ENCODE measurements at regions not wholly inside any gene's neighbourhood (a gene's known extent, or its start where the extent isn't known, plus 50 kb on each side); places are given as distances from the start of the nearest gene placed in this dataset.
"Not testable (repeated sequence)": the region's sequence is repeated elsewhere in the genome, so short reads cannot be mapped to it uniquely, and the experiment has no call there.

DNA sequence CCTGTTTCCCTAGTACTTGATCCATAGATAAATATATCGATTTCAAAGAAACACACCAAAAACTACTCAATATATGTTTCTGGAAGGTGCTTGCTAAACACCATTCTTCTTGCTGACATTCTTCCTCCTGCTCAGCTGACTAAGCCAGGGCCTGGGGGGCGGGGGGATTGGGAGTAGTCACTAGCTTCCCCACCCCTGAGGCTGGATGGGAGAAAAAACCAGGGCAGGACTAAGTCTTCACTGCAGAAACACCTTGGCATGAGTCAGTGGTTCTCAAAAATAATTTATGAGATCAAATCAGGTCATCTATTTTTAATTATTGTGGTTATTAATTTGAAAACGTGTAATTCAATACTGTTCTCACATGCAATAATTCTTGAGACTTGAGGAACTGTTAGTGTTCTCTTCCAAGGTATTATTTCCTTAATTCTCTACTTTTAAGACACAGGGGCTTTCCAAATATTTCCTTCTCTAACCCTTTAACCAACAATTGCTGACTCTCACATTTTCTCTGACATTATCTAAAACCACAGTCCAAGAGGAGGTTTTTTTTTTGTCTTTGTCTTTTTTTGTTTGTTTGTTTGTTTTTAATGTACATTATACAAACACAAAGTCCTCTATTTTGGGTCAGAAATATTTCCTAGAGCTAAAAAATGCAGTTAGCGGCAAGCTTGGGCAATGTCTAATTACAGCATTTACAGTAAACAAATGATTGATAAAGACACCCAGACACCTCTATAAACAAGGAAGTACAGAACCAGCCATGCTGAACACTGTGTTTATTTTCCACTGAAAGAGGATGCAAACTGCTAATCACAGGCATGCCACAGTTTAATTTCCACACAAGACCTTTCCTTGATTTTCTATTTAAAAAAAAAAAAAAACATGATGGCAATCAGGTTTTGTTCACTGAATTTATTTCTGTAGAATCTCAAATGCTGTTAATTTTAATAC lies 120.3 kb upstream of the USP9X start:
- Histone ChIP-seq H3K27me3 (ENCODE audit: control insufficient read depth, insufficient read depth, low read length) (no peaks in the 10 kb centered on the region), H3K36me3 (replicated peaks; ENCODE audit: control insufficient read depth, insufficient read depth, low read length) (no peaks in the 10 kb centered on the region), H3K4me3 (ENCODE audit: insufficient read depth, low read depth, low read length) (no peak overlapping the region)
- DNase-seq: no peak

GRCh38 chrX:40966213-40966820 lies 118.9 kb upstream of the USP9X start:
- Histone ChIP-seq H3K36me3 (replicated peaks; ENCODE audit: control insufficient read depth, insufficient read depth, low read length) (no peaks in the 10 kb centered on the region), H3K27me3 (ENCODE audit: control insufficient read depth, insufficient read depth, low read length) (no peaks in the 10 kb centered on the region)

GRCh38 chrX:40968180-40968579 lies 117.1 kb upstream of the USP9X start:
- Histone ChIP-seq H3K4me3 (ENCODE audit: insufficient read depth, low read depth, low read length) (no peak overlapping the region), H3K36me3 (replicated peaks; ENCODE audit: control insufficient read depth, insufficient read depth, low read length) (no peaks in the 10 kb centered on the region), H3K27me3 (ENCODE audit: control insufficient read depth, insufficient read depth, low read length) (no peaks in the 10 kb centered on the region)
- no peak for DNase-seq

More at GRCh38 chrX:40966213-40966820, 118.9 kb upstream of the USP9X start:
- no peak for DNase-seq
- no peak overlapping the region for H3K4me3 ChIP-seq (ENCODE audit: insufficient read depth, low read depth, low read length)

DNA sequence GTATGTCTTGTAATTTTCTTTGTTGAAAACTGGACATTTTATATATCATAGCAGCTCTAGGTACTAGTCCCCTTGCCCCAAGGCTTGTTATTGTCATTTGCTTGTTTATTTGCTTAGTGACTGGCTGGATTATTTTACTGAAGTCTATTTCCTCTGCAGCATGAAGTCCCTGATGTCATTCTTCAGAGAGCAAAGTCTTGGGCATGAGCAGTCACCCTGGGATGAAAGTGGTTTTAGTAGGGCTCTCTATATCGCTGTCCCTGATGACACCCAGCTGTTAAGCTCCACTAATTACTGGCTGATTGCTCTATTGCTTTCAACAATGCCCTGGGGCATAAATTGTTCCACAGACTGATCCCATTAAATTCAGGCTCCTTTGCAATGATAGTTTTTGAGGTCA lies 113.5 kb upstream of the USP9X start:
- DNase-seq: no peak
- H3K4me3 ChIP-seq (ENCODE audit: insufficient read depth, low read depth, low read length): no peak overlapping the region
- no peaks in the 10 kb centered on the region for H3K27me3 ChIP-seq (ENCODE audit: control insufficient read depth, insufficient read depth, low read length)
- no peaks in the 10 kb centered on the region for H3K36me3 ChIP-seq (replicated peaks; ENCODE audit: control insufficient read depth, insufficient read depth, low read length)

GRCh38 chrX:40973619-40974018 lies 111.6 kb upstream of the USP9X start:
- H3K4me3 ChIP-seq (ENCODE audit: insufficient read depth, low read depth, low read length): no peak overlapping the region
- no peak for DNase-seq
- H3K27me3 ChIP-seq (ENCODE audit: control insufficient read depth, insufficient read depth, low read length): no peaks in the 10 kb centered on the region
- H3K36me3 ChIP-seq (replicated peaks; ENCODE audit: control insufficient read depth, insufficient read depth, low read length): no peaks in the 10 kb centered on the region

- H3K4me3 ChIP-seq (ENCODE audit: insufficient read depth, low read depth, low read length): no peak overlapping the region
- no peaks in the 10 kb centered on the region for H3K27me3 ChIP-seq (ENCODE audit: control insufficient read depth, insufficient read depth, low read length)
- DNase-seq: no peak
- no peaks in the 10 kb centered on the region for H3K36me3 ChIP-seq (replicated peaks; ENCODE audit: control insufficient read depth, insufficient read depth, low read length)
Observed at GRCh38 chrX:40975951-40976350, 109.3 kb upstream of the USP9X start.

DNA sequence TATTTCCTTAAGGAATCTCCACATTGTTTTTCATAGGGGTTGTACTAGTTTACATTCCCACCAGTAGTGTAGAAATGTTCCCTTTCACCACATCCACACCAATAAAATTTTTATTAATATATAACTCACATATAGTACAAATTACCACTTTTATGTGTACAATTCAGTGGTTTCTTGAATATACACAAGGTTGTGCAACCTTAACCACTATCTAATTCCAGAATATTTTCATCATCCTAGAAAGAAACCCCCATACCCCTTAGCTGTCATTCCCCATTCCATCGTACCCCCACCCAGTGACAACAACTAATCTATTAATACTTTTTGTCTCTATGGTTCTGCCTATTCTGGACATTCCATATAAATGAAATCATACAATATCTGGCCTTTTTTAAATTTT lies 108.3 kb upstream of the USP9X start:
- H3K27me3 ChIP-seq (ENCODE audit: control insufficient read depth, insufficient read depth, low read length): no peaks in the 10 kb centered on the region
- no peak overlapping the region for H3K4me3 ChIP-seq (ENCODE audit: insufficient read depth, low read depth, low read length)

GRCh38 chrX:40984962-40985361 lies 100.3 kb upstream of the USP9X start:
- no peaks in the 10 kb centered on the region for H3K36me3 ChIP-seq (replicated peaks; ENCODE audit: control insufficient read depth, insufficient read depth, low read length)
- H3K27me3 ChIP-seq (ENCODE audit: control insufficient read depth, insufficient read depth, low read length): no peaks in the 10 kb centered on the region
- DNase-seq: no peak
- no peak overlapping the region for H3K4me3 ChIP-seq (ENCODE audit: insufficient read depth, low read depth, low read length)

More for the DNA sequence above, 108.3 kb upstream of the USP9X start:
- no peak for DNase-seq
- no peaks in the 10 kb centered on the region for H3K36me3 ChIP-seq (replicated peaks; ENCODE audit: control insufficient read depth, insufficient read depth, low read length)

- peak; percentile 62 for DNase-seq
- H3K27me3 ChIP-seq (ENCODE audit: control insufficient read depth, insufficient read depth, low read length): no peaks in the 10 kb centered on the region
Observed at GRCh38 chrX:40987413-40987812, 97.8 kb upstream of the USP9X start.

GRCh38 chrX:40988100-40988499 lies 97.1 kb upstream of the USP9X start:
- DNase-seq: no peak
- H3K36me3 ChIP-seq (replicated peaks; ENCODE audit: control insufficient read depth, insufficient read depth, low read length): no peaks in the 10 kb centered on the region
- H3K27me3 ChIP-seq (ENCODE audit: control insufficient read depth, insufficient read depth, low read length): no peaks in the 10 kb centered on the region
- H3K4me3 ChIP-seq (ENCODE audit: insufficient read depth, low read depth, low read length): no peak overlapping the region

More at GRCh38 chrX:40987413-40987812, 97.8 kb upstream of the USP9X start:
- Histone ChIP-seq H3K4me3 (ENCODE audit: insufficient read depth, low read depth, low read length) (no peak overlapping the region), H3K36me3 (replicated peaks; ENCODE audit: control insufficient read depth, insufficient read depth, low read length) (no peaks in the 10 kb centered on the region)

- not testable (repeated sequence) for H3K27me3 ChIP-seq (ENCODE audit: control insufficient read depth, insufficient read depth, low read length); H3K36me3 ChIP-seq (replicated peaks; ENCODE audit: control insufficient read depth, insufficient read depth, low read length); H3K4me3 ChIP-seq (ENCODE audit: insufficient read depth, low read depth, low read length); DNase-seq
Observed at GRCh38 chrX:40993395-40993794, 91.8 kb upstream of the USP9X start.

DNA sequence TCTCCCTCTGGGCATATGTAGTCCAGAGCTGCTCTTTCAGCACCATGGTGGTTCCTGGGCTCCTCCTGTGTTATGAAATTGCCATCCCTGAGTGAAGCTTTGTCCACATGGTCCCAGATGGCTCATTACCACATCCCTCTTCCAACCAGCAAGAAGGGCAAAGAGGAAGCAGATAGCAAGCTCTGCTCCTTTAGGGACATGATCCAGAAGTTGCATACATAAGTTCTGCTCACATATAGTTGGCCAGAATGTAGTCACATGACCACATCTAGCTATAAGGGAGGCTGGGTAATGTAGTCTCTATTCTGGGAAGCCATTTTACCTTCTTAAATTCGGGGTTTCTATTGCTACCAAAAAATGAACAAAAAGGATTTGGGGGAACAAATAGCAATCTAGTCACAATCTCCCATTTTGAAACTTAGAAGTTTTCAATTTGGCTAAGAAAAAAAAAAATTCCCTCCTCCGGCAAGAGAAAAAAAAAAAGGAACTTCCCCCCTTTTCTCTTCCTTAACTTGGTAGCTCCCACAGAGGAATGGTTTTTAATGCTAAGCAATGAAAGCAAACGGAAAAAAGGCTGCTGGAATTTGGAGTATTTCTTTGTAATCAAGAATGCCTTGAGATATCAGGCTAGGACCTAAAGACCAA lies 88.2 kb upstream of the USP9X start:
- no peaks in the 10 kb centered on the region for H3K36me3 ChIP-seq (replicated peaks; ENCODE audit: control insufficient read depth, insufficient read depth, low read length)
- H3K27me3 ChIP-seq (ENCODE audit: control insufficient read depth, insufficient read depth, low read length): no peaks in the 10 kb centered on the region
- DNase-seq: peak; percentile 43
- no peak overlapping the region for H3K4me3 ChIP-seq (ENCODE audit: insufficient read depth, low read depth, low read length)

GRCh38 chrX:40998123-40998522 lies 87.1 kb upstream of the USP9X start:
- no peak for DNase-seq
- H3K4me3 ChIP-seq (ENCODE audit: insufficient read depth, low read depth, low read length): no peak overlapping the region
- no peaks in the 10 kb centered on the region for H3K36me3 ChIP-seq (replicated peaks; ENCODE audit: control insufficient read depth, insufficient read depth, low read length)
- H3K27me3 ChIP-seq (ENCODE audit: control insufficient read depth, insufficient read depth, low read length): no peaks in the 10 kb centered on the region

GRCh38 chrX:41001327-41001726 lies 83.9 kb upstream of the USP9X start:
- no peak overlapping the region for H3K4me3 ChIP-seq (ENCODE audit: insufficient read depth, low read depth, low read length)
- no peaks in the 10 kb centered on the region for H3K36me3 ChIP-seq (replicated peaks; ENCODE audit: control insufficient read depth, insufficient read depth, low read length)
- DNase-seq: no peak
- no peaks in the 10 kb centered on the region for H3K27me3 ChIP-seq (ENCODE audit: control insufficient read depth, insufficient read depth, low read length)

DNA sequence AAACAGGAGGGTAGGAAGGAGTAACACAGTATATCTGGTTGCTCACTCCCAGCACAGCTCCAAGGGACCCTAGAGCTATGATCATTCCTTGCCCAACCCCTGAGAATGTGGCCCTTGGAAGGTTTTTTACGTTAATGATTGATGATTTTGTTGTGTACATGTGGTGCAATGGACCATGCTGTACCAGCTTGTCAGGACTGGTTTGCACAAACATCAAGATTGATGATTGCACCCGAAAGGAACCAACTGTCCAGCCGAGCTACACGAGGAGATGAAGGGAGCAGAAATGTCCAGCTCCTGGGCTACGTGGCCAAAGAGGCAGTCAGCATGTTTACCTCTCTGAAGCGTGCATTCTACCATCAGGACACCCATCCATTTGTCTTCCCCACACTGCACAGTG lies 83.2 kb upstream of the USP9X start:
- DNase-seq: no peak
- Histone ChIP-seq H3K4me3 (ENCODE audit: insufficient read depth, low read depth, low read length) (no peak overlapping the region), H3K27me3 (ENCODE audit: control insufficient read depth, insufficient read depth, low read length) (no peaks in the 10 kb centered on the region), H3K36me3 (replicated peaks; ENCODE audit: control insufficient read depth, insufficient read depth, low read length) (no peaks in the 10 kb centered on the region)
